GM19452 (cell line): ENCODE measurements at regions not wholly inside any gene's neighbourhood (a gene's known extent, or its start where the extent isn't known, plus 50 kb on each side); places are given as distances from the start of the nearest gene placed in this dataset.
"Not testable (repeated sequence)": the region's sequence is repeated elsewhere in the genome, so short reads cannot be mapped to it uniquely, and the experiment has no call there.

ENCODE experiments used
- ATAC-seq: cut with Tn5 transposase; IDR thresholded peaks from one replicate; pipeline ENCODE4 v1.9.1; 2021; ENCODE audit not compliant: unreplicated experiment

DNA sequence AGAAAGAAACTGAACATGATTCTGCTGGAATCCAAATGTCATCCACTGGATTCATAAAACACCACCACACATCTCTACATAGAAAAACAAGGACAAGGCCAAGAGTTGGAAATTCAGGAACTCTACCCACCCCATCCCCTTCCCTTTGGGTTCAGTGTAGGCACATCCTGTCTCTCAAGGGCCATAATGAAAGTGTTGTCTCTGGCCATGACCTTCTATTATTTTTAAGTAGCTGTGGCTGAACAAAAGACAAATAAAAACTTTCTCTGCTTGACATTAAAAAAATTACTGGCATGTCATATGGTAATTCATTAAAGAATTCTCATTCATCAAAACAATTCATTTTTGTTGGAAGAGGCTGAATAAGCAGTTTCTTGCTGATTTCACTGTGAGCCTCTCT is 54.9 kb upstream of the ZBTB18 start:
- no peak for ATAC-seq

DNA sequence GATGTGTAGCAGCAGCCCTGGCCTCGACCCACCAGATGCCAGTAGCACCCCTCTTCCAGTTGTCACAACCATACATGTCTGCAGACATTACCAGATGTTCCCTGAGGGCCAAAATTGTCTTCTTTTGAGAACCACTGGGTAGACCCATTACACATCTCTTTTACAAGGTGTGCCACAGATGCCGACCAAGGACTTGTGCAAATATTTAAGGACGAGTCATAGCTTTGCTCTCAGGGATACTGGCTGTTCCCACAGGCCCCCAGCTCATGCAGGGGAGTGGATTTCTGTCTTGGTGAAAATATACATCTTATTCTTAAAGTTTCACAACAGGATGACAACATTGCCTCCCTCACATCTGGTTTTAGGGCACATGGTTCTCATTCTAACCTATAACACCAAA is 59.4 kb upstream of the ZBTB18 start:
- ATAC-seq = no peak

DNA sequence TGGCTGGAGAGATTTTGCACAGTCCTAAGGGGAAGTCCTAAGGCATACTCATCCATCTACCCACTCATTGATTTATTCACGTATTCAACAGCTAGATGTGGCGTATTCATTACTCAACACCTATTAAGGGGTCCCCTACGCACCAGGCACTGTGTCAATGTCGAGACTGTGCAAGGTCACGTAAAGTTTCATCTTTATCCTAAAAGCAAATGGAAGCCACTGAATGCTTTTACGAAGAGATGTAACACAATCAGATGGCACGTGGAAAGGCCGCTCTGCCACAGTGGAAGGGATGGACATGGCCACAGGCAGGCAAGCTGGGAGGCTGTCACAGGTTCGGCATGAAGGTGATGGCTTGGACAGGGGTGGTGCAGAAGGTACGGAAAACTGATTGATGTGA is 66.3 kb upstream of the ZBTB18 start:
- no peak for ATAC-seq

DNA sequence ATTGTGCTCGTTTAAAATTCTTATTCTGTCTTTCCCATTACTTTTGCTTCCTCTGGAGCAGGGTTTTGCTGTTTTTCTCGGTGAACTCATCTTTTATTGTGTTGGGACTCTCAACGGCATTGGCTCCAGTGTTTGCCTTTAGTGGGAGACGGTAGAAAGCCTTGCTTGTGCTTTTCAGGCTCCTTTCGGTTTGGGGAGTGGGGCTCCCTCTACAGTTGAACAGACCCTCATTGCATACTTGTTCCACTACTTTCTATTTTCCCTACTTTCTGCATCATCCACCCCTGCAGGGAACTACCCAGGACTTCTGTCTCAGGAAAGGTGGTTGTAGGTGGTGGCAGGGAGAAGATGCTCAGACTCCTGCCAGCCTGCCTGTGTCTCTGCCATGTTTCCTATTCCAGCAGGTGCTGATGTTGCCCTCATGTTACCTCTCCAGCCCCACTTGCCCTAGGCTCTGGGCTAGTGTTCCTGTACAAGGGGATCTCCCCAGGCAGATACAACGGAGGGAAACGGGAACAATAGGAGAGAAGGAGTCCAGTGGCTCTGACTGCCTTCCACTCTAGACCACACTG is 68.5 kb upstream of the ZBTB18 start:
- ATAC-seq = no peak

DNA sequence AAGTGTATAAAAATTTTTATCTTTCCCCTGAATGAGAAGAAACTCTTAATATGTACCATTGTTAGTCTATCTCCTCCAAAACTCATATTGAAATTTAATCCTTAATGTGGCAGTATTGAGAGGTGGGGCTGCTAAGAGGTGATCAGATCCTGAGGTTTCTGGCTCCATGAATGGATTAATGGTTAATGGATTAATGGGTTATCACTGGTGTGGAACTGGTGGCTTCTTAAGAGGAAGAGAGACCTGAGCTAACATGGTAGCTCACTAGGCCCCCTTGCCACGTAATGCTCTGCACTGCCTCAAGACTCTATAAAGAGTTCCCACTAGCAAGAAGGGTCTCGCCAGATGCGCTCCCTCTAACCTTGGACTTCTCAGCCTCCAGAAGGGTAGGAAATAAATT is 70.6 kb upstream of the ZBTB18 start:
- no peak for ATAC-seq

DNA sequence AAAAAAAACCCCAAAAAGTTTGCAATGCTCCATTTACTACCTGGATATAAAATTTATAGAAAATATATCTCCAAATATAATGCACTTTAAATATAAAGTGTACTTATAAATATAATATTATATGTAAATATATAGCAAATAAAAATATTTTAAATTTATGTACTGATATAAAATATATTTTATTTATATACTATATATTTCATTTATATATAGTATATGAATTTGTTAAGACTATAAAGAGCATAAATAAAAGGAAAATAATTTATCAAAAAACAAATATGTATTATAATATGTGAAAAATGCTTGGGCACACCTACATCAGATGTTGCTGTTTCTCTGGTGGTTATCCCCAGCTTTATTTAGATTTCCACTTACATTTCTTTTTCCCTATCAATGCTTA is 71.0 kb upstream of the ZBTB18 start:
- ATAC-seq = no peak

DNA sequence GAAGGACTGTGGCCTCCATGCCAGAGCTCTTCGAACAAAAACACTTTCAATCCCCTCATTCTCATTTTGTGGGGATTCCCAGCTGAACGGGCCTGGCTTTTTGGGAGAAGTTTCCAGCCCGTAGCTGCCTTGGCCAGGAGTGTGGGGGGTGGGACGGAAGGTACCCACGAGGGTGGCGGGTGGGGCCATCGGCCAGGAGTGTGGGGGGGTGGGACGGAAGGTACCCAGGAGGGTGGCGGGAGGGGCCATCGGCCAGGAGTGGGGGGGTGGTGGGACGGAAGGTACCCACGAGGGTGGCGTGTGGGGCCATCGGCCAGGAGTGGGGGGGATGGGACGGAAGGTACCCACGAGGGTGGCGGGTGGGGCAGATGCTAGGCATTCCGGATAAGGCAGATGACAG is 71.7 kb upstream of the ZBTB18 start:
- no peak for ATAC-seq

DNA sequence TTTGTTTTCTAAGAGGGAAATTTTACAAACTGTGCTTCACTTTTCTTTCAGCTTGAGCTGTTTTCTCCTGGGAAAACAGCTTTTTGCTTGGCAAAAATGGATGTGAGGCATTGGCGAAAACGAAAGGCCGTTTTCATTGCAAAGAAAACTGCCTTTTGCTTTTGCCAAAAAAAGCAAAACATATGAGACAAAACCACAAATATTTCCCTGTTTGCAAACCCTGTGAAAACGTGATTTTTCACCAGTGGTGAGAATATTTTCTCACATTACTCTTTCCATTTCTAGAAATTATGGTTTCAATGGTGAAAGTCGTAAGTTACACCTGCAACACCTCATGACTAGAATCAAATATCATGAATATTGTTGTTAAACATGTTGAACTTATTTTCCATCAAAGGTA is 74.0 kb upstream of the ZBTB18 start:
- no peak for ATAC-seq

DNA sequence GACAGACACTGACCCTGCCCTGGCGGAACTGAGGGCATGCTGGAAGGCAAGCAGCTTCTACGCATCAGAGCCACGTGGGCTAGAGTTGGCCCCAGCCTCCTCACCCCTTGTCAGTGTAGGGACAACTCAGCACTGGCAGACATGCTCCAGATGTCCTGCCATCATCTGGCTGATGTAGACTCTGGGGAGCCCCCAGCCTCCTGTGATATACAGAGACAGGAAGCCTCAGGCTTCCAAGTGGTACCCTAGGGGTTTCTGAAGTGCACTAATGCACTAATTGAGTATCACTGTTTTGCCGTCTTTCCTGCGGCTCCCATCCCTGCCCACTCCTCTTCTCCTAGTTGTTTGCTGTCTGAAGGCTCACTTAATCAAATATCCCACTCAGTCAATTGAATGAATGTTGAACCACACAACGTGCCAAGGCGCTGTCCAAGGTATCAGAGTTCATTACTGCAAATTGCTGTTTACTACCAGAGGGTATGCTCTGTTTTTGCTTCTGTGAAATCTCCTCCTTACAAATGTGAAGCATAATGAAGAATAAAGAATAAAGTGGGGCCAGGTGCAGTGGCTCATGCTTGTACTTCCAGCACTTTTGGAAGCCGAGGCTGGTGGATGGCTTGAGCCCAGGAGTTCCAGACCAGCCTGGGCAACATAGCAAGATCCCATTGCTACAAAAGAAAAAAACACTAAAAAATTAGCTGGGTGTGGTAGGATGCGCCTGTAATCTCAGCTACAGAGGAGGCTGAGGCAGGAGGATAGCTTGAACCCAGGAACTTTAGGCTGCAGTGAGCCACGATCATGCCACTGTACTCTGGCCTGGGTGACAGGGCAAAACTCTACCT is 76.4 kb upstream of the ZBTB18 start:
- no peak for ATAC-seq

DNA sequence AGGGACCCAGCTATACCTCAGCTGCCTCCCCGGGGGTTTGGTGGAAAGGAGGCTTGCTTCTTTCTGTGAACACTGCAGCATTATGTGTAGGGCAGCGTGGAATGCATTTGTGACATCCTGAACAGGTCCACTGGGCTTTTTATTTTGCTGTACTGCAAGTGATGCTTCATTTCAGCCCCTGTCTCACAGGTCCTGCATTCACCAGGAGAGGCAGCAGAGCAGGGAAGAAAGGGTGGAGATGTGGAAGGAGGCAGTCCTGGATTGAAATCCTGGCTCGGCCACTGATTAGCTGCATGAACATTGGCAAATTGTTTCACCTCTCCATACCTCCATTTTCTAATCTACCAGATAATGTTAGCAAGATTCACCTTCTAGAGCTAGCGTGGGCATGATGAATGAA is 77.9 kb upstream of the ZBTB18 start:
- ATAC-seq = no peak

DNA sequence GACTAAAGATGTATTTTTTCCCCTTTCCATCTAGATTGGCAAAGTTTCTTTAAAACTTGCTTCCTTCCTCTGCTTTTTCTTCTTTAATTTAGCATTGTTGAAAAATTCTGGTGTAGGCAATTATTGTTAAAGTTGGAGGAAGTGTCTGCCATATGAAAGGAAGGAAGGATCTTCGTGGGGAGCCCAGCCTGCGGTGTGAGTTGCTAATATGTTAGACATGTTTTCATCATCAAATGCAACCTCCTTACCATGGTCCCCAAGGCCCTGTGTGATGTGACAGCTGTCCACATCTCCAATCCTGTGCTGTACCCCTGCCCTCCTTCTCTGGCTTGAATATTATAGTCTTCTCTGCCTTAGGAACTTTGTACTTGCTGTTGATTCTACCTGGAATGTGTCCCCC is 81.0 kb upstream of the ZBTB18 start:
- no peak for ATAC-seq

DNA sequence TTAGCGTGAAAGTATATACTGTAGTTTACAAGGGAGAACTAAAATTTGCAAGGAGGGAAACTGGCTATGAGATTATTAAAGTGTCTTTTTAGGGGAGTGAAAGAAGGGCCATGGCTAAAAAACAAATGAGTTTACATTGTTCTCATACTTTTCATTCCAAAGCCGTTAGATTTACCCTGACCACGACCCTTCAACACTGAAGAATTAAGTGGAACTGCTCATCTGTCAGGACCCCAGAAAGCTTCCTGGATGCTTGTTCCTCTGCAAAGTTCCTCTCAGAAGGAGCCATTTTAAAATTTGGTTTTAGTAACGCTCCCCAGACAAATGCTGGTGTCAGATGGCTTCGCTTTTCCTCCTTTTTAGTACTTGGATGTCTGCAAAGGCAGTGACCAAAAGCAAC is 82.7 kb upstream of the ZBTB18 start:
- ATAC-seq = no peak

DNA sequence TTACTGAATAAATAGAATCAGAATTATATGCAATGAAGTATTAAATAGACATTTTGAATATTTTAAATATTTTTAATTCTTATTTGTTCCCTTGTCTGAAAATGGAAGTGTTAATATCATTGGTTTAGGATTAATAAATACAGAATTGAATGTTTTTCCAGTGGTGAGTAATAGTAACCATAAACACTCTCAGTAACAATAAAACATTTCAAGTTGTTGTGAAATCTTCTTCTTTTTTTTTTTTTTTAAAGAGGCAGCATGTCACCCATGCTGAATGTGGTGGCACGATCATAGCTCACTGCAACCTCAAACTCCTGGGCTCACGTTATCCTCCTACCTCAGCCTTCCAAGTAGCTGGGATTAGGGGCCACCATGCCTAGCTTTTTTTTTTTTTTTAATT is 86.2 kb upstream of the ZBTB18 start:
- ATAC-seq = no peak

DNA sequence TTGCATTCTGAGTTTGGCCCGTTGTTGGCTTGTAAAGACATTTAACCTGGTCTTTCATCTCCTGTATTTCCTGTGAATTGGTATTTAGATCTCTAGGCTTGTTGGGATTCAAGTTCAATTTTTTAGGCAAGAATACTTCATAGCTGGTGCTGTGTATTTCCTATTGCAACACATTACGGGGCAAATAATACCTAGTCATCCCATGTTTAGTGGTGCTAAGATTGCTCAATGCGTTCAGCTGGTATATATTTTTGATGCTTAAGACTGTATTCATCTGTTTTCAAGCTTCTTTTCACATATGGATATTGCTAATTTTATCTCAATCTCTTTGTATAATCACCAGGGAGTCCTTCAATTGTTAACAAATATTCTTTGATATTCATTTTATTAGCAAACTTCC is 87.5 kb upstream of the ZBTB18 start:
- no peak for ATAC-seq

DNA sequence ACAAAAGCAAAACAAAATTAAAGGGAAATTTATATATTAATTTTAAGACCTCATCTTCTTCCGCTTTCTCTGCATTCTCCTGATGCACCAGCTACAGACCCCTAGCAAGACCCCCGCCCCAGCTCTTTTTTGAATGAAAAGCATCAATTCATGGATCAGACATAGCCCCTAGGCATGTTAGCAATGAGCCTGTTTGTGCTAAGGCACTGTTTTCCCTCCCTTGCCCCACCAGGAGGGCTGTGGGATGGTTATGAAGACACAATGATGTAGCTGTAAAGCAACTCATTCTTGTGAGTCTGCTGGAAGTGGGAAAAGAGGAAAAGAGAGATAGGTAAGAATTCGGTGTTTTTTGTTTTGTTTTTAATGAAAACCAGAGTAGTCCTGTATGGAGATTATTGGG is 88.5 kb upstream of the ZBTB18 start:
- ATAC-seq = no peak

DNA sequence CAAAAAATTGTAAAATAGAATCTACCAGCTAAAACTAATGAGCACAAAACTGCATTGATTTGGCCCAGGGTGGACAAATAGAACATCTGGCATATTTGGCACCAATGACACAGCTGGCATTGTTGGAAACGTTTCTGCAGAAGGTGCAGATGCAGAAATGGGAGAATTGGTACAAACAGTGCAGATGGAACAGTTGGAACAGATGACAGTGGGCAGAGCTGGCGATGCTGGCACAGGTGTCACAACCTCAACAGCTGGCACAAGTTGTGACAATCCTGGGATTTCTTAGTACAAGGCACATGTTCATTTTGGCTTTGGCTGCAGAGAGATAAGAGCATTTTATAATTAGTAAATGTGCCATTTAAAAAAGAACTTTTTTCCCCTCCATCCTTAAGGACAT is 91.1 kb upstream of the ZBTB18 start:
- ATAC-seq = no peak

DNA sequence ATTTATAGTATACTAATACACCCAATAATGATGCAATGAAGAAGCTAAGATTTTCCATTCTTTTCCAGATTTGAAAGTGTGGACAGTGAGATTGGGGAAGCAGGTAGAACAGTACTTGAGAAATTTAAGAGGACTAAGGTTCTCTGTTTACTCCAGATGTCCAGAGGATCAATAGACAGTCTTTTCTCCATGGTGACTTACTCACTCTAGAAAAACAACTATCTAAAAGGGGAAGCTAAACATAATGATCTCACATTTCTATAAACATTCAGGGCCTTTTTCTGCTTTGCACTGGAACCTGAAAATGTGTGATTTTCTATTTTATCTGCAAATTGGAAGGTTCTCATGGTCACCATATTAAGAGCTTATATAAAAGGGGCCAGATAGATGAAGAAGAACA is 93.9 kb upstream of the ZBTB18 start:
- ATAC-seq = no peak

DNA sequence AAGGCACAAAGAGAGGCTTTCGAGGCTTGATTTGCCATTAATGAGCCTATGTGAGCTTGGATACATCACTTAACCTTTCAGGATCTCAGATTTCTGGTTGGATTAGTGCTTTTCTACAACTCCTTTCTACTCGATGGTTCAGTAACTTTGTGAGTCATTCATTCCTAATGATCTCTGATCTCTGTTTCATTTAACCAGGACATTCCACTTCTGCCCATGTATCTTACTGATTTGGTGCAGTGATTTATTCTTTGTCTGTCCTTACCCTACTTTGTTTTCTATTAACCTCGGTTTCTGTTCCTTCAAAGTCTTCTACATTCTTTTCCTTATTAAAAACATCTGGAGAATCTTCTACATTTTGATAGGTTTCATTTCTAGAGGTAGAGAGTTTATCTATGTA is 94.6 kb upstream of the ZBTB18 start:
- ATAC-seq = no peak

DNA sequence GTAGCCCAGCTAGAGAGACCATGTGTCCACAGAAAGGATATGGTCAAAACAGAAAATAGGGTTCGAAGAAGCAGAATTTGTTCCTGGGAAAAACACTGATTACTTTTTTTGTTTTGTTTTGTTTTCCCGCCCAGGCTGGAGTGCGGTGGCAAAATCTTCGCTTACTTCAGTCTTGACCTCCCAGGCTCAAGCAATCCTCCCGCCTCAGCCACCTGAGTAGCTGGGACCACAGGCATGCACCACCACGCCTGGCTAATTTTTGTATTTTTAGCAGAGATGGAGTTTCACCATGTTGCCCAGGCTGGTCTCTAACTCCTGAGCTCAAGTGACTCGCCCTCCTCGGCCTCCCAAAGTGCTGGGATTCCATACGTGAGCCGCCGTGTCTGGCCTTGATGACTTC is 99.9 kb upstream of the ZBTB18 start:
- ATAC-seq = not testable (repeated sequence)

DNA sequence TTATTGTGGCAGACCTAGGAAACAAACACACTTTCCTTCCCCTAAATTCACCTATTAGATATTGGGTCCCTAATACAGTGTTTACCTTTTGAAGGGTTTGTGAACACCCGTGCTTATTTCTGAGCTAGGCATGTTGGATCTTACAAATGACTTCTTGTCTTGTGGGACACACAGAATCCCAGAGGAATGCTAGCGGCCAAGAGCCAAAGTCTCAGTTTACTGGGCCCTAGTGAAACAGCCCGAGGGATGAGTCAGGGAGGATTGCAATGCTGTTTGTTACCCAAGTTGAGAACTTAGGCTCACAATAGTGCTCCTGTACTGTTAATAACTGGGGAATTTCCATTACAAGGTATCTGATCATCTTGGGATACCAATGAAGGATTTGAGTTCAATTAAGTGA is 100.1 kb upstream of the AKT3 start:
- no peak for ATAC-seq

DNA sequence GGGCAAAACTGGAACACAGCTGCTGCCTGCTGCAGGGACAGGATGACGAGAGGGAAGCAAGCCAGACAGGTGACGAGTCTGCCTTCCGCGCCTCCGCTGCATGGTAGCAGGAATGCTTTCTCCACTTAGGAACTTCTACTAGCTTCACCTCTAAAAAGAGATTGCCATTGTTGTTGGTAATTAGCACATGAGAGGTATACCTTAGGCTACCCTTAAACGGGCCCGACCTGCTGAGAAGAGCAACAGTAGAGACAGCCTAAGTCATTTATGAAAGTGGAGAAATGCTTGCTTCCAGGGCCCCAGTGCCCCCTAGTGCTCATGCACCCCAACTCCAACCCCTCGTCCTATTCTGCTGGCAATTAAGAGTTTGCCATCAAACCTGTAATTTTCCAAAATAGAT is 96.9 kb upstream of the AKT3 start:
- ATAC-seq = peak; percentile 55

DNA sequence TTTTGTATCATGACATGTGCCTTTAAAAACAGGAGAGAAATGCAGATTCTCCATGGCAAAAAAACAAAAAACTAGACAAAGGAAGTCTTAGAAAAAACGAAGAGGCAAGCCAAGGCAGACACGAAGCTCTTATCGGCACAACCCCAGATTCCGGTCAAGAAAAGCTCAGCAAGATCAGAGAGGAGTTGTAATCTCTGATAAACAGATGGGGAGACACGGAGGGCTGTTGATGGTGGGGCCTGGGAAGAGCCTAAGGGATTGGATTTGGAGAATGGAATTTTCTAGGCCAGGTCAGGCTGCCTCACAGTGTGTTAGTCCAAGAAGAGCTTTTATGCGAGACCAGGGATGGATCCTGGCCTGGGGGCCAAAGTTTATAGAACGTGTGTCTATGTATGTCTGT is 96.2 kb upstream of the AKT3 start:
- ATAC-seq = no peak

DNA sequence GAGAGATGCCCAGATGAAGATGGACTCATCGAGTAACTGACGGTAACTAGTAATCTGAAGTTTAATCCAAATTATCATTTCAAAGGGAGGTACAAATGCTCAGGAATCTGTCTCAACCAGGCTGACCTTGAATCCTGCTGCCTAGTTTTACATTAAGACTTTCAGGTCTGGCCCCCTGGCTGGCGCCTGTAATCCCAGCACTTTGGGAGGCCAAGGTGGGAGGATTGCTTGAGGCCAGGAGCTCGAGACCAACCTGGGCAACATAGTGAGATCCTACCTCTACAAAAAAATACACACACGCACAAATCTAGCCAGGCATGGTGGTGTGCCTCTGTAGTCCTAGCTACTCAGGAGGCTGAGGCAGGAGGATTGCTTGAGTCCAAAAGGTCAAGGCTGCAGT is 95.7 kb upstream of the AKT3 start:
- no peak for ATAC-seq
